G401.6 (cell line): ENCODE measurements at regions not wholly inside any gene's neighbourhood (a gene's known extent, or its start where the extent isn't known, plus 50 kb on each side); places are given as distances from the start of the nearest gene placed in this dataset.
"Not testable (repeated sequence)": the region's sequence is repeated elsewhere in the genome, so short reads cannot be mapped to it uniquely, and the experiment has no call there.

ENCODE experiments used
- FAIRE-seq: peaks from 2 replicates; lab custom pipeline; 2012; peaks lifted over from hg19 to GRCh38; lab: Jason Lieb, UNC

GRCh38 chr12:131553096-131553777 lies 157.7 kb upstream of the SFSWAP start:
- no peak for FAIRE-seq

GRCh38 chr12:131555197-131555846 lies 155.6 kb upstream of the SFSWAP start:
- no peak for FAIRE-seq

GRCh38 chr12:131555866-131556265 lies 155.0 kb upstream of the SFSWAP start:
- FAIRE-seq: no peak

- FAIRE-seq: no peak
Observed at GRCh38 chr12:131557078-131557709, 153.7 kb upstream of the SFSWAP start.

GRCh38 chr12:131559517-131560516 lies 151.1 kb upstream of the SFSWAP start:
- FAIRE-seq: no peak

GRCh38 chr12:131561051-131561450 lies 149.8 kb upstream of the SFSWAP start:
- no peak for FAIRE-seq

GRCh38 chr12:131561891-131562684 lies 148.8 kb upstream of the SFSWAP start:
- no peak for FAIRE-seq

GRCh38 chr12:131564138-131564727 lies 146.7 kb upstream of the SFSWAP start:
- FAIRE-seq: not testable (repeated sequence)

- FAIRE-seq: no peak
Observed at GRCh38 chr12:131564845-131565244, 146.0 kb upstream of the SFSWAP start.

GRCh38 chr12:131565267-131566015 lies 145.4 kb upstream of the SFSWAP start:
- FAIRE-seq: no peak

- no peak for FAIRE-seq
Observed at GRCh38 chr12:131568336-131568735, 142.6 kb upstream of the SFSWAP start.

GRCh38 chr12:131570596-131570995 lies 140.3 kb upstream of the SFSWAP start:
- no peak for FAIRE-seq

GRCh38 chr12:131571827-131572226 lies 139.1 kb upstream of the SFSWAP start:
- no peak for FAIRE-seq

GRCh38 chr12:131572626-131573025 lies 138.3 kb upstream of the SFSWAP start:
- FAIRE-seq: no peak

GRCh38 chr12:131573631-131574394 lies 137.1 kb upstream of the SFSWAP start:
- no peak for FAIRE-seq

- FAIRE-seq: no peak
Observed at GRCh38 chr12:131574395-131574771, 136.5 kb upstream of the SFSWAP start.

- FAIRE-seq: no peak
Observed at GRCh38 chr12:131575371-131575770, 135.5 kb upstream of the SFSWAP start.

- FAIRE-seq: not testable (repeated sequence)
Observed at GRCh38 chr12:131576734-131577133, 134.2 kb upstream of the SFSWAP start.

GRCh38 chr12:131577766-131578165 lies 133.1 kb upstream of the SFSWAP start:
- no peak for FAIRE-seq
